NCI-H1694 (cell line): ENCODE measurements at regions not wholly inside any gene's neighbourhood (a gene's known extent, or its start where the extent isn't known, plus 50 kb on each side); places are given as distances from the start of the nearest gene placed in this dataset.
"Not testable (repeated sequence)": the region's sequence is repeated elsewhere in the genome, so short reads cannot be mapped to it uniquely, and the experiment has no call there.

ENCODE experiments used
- DNase-seq: peaks from one replicate; lab custom pipeline; 2025; lab: John Stamatoyannopoulos, UW

DNA sequence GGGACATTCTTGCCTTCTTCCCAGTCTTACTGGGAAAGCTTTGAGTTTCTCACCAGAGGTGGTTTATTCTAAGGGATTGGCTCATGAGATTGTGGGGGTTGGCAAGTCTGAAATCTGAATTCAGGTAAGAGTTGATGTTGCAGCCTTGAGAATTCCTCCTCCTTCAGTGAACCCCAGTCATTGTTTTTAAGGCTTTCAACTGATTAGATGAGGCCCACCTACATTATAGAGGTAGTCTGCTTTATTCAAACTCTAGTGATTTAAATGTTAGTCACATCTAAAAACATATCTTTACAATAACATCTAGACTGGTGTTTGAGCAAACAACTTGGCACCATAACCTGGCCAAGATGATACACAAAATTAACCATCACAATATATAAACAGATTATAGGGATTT is 156.5 kb upstream of the MED14 start:
- no peak for DNase-seq

DNA sequence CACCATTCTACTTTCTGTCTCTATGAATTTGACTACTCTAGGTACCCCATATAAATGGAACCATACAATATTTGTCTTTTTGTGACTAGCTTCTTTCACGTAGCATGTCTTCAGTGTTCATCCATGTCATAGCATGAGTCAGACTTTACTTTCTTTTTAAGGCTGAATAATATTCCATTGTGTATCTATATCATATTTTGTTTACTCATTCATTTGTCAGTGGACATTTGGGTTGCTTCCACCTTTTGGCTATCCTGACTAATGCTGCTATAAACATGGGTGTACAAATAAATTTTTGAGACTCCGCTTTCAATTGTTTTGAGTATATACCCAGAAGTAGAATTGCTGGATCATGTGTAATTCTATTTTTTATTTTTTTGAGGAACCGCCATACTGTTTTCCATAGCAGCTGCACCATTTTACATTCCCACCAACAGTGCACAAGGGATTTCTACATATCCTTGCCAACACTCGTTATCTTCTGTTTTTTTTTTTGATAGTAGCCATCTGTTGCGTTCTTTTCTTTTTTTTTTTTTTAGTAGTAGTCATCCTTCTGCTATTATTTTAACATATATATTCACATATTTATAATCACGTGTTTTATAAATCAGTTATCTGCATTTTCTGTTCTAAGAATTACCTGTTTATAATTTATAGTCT is 158.0 kb upstream of the MED14 start:
- no peak for DNase-seq

DNA sequence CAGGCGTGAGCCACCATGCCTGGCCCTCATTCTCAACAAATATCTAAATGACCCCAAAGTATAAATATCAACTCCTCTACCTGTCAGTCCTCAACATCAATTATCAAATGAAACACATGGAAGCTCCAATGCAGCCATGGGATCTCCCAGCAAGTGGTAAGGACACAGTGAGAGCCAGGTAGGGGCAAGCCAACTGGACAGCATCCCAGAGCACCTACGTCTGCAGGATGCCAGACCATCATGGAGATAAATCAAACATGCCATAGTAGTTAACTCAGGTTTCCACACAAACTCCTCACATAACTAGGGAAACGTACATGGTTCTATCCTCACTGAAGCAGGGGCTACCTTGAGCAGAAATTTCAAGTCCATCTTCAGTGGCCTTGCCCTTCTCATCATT is 159.9 kb upstream of the MED14 start:
- DNase-seq, result no peak

DNA sequence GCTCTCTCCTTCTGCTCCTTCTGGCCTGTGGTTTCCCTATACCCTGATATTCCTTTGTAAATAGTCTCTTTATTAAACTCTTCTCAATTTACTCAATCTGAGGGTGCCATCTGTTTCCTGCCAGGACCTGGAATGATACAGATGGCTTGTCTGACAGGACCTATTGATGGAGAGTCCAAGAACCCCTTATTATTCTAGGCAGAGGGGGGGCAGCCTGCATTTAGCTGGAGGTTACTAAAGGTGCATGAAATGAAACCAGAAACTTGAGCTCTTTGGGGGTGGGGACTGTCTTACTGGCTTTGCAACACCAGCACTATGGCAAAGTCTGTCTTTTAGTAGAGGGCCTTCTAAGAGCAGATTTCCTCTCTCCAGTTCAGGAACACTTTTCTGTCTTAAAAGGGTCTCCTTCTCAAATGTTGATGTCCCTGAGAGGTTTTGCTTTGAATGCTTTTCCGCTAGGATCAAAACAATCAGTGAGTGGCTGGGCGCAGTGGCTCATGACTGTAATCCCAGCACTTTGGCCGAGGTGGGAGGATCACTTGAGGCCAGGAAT is 162.5 kb upstream of the MED14 start:
- DNase-seq, result peak; percentile 79

DNA sequence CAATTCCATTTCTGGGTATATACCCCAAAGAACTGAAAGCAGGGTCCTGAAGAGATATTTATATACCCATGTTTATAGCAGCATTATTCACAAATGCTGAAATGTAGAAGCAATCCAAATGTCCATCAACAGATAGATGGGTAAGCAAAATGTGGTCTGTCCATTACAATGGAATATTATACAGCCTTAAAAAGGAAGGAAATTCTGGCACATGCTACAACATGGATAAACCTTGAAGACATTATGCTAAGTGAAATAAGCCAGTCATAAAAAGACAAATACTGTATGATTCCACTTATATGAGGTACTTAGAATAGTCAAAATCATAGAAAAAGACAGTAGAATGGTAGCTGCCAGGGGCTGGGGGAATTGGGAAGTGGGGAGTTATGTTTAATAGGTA is 169.4 kb upstream of the MED14 start:
- not testable (repeated sequence) for DNase-seq

DNA sequence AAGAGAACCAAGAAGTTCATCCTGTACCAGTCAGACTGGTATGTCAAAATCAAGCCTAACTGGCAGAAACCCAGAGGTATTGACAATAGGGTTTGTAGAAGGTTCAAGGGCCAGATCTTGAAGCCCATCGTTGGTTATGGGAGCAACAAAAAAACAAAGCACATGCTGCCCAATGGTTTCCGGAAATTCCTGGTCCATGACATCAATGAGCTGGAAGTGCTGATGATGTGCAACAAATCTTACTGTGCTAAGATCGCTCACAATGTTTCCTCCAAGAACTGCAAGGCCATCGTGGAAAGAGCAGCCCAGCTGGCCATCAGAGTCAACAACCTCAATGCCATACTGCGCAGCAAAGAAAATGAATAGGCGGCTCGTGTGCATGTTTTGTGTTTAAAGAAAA is 172.7 kb upstream of the MED14 start:
- DNase-seq, result no peak

DNA sequence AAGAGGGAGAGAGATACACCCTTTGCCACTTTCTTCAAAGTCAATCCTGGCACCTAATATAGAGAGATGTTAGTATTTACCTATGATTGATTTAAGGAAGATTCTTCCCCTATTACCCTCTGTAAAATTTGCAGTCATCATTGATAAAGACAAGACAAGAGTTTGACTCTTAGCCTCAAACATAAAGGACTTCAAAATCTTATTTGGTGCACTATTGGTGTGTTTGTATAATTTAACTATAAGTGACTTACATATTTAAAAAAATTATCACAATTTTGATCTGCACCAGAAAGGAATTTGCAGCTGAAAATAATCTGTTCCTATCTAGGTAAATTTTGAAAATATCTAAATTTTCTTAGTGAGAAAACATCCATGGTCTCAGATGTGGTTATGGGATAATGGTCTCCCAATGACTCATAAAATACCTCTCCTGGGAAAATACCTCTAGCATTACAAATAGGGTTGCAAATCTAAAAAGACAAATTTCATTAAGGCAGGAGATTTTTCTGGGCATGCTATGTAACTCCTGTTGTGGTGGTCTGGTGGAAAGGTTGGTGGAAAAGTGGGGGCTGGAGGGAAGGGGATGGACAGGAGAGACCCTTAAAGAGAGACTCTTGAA is 173.6 kb upstream of the MED14 start:
- no peak for DNase-seq

DNA sequence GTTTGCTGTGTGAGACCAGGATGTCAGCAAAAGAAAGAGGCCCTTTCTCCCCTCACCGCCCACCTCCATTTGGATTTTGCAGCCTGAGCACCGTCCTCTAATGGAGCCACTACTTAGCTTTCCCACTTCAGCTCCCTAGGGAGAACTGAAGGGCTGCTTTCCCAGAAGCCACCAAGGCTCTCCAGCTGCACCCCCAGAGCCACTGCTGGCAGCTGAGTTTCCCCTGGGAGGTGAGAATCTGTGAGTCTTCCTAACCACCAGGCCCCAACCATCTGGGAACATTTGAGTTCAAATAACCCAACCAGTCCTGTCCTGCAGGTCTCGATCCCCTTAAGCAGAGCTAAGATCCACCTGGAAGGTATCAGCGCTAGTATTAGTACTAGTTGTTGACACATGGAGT is 173.1 kb upstream of the USP9X start:
- peak; percentile 95 for DNase-seq

DNA sequence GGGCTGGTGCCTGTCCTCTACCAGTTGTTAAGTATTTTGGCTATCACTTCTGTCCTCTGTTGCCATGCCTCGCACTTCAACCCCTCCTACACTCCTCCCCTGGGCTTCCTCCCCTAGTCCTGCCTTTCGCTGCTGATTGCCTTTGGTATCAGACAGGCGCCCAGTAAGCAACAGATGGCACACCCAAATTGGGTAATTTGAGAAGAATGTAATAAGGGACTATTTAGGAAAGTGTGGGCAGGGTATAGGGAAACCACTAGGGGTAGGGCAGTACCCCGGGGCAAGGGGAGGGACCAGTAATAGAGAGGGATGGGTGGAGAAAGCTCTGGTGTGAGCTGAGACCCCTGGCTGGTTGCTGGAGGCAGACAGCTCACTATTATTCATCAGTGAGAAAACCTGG is 172.7 kb upstream of the USP9X start:
- DNase-seq, result peak; percentile 97

DNA sequence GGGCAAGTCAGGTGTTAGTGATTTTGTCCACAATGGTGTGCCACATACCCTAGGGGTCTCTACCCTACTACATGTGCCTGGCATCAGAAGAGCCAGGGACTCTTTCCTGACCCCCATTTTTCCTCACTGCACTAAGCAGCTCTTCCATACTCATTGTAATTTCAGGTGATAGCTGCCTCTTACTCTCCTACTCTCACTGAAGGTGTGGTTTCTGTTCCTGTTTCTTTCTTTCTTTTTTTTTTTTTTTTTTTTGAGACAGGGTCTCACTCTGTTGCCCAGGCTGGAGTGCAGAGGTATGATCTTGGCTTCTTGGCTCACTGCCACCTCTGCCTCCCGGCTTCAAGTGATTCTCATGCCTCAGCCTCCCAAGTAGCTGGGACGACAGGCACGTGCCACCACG is 164.9 kb upstream of the USP9X start:
- no peak for DNase-seq

DNA sequence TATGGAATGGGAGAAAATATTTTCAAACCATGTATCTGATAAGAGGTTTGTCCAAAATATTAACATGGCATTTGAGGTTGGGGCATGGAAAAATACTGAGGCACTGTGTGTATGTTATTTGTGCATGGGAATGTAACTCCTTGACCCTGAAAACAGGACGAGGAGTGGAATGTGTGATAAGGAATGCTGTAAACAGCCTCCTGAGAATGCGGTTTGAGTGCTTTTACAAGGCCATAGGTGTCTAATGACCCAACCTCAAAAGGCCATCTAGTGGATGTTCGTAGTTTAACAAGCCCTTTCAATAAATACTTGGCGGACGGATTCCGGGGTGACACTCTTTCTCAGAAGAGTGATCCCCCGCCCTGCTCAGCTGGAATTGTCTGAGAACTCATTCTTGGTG is 162.9 kb upstream of the USP9X start:
- no peak for DNase-seq

DNA sequence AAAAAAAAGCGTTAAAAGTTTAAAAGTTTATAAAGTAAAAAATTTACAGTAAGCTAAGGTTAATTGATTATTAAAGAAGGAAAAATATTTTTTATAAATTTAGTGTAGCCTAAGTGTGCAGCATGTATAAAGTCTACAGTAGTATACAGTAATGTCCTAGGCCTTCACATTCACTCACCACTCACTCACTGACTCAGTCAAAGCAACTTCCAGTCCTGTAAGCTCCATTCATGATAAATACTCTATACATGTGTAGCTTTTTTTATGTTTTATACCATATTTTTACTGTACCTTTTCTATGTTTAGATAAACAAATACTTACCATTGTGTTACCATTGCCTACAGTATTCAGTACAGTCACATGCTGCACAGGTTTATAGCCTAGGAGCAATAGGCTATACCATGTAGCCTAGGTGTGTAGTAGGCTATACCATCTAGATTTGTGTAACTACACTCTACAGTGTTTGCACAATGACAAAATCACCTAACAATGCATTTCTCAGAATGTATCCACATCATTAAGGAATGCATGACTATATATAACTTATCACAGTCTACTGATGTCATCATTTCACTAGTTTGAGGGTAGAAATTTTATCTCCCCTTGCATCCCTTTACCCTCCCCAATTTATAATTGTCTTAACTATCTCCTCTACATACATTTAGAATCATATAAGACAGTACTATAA is 158.4 kb upstream of the USP9X start:
- DNase-seq, result not testable (repeated sequence)

DNA sequence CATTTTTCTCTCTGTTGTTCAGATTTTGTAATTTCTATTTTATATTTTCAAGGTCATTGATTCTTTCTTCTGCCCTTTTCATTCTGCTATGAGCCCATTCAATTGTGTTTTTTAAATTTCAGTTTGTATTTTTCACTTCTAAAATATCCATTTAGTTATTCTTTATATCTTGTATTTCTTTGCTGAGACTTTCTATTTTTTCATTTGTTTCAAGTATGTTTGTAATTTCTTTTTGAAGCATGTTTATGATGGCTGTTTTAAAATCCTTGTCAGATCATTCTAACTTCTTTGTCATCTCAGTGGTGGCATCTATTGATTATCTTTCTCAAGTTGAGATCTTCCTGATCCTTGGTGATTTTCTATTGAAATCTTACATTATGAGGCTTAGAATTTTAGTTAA is 157.2 kb upstream of the USP9X start:
- DNase-seq, result no peak

DNA sequence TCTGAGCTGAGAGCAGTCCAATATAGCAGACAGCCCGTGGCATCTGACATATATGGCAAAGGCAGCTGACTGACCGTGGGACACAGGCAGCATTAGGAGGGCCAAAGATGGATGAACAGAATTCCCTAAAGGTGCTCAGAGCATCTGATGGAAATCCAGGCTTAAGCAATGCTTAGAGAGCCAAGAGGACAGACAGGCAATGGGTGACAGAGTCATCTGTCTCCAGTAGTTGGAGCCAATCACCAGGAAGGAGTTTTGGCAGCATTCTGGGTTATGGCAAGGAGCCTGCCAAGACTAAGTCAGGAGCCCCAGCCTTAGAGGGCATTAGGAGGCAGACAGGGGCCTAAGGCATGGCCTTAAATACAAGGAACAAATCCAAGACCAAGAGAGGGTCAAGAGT is 153.3 kb upstream of the USP9X start:
- no peak for DNase-seq

DNA sequence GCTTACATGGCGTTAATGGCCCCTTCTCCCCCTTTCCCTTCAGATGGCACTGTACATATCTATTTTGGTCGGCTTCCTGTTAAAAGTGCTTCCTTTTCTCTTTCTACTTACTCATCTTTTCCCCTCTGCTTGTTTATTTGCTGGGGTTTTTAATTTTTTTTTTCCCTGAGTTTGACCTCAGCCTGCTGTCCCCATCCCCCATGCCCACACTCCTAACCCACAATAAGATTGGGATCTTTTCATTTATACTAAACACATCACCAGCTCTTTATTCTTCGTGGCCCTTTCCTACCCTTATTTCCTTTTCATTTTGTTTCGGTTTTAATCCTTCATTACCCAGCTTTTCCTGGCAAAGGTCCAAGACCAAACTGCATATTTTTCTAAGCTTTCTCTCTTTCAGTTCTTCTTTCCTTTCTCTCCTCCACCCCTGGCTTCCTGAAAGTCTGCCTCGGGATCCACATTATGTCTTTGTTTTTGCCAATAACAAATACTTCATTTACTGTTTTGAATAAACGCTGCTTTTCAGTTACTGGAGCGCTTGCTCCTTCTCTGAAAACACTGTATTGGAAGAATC is 152.0 kb upstream of the USP9X start:
- no peak for DNase-seq

DNA sequence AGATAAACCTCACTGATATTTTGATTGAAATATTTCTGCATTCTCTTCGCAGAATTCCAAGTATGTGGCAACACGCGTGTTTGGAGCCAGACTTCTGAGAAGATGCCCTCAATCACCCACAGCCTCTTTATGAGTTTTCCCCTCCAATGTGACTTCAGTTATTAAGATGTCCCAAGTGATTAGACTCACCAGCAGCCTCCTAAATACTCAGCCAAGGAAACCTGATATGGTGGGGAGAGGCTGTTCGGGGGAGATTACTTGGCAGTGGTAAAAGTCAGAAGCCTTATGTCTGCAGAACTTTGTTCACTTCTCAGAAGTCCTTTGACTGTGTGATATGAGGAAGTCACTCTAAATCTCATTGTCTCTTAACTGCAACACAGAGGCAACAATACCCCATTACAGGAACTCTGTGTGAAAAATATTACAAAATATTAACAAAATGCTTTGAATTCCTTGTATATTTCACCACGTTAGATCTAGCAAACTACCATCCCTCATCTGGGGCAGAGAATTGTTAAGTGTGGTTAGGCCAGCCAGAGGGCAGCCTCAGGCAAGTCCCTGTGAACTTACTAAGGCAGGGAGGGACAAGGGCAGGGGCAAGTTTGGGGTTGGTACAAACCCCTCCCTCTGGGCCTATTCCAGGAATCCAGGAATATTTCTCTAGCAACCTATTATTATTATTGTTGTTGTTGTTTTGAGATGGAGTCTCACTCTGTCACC is 151.4 kb upstream of the USP9X start:
- DNase-seq, result no peak

DNA sequence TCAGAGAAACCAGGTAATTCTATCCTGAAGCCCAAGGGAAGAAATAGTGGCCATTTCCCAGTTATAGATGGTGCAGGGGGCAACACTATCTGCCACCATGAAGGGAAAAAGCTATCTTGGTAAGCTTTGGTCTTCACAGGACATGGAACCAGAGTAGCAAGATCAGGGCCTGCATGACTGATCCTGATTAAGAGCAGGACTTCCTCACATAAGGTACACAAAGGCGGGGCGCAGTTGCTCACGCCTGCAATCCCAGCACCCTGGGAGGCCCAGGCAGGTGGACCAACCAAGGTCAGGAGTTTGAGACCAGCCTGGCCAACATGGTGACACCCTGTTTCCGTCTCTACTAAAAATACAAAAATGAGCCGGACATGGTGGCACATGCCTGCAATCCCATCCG is 148.4 kb upstream of the USP9X start:
- DNase-seq, result no peak

DNA sequence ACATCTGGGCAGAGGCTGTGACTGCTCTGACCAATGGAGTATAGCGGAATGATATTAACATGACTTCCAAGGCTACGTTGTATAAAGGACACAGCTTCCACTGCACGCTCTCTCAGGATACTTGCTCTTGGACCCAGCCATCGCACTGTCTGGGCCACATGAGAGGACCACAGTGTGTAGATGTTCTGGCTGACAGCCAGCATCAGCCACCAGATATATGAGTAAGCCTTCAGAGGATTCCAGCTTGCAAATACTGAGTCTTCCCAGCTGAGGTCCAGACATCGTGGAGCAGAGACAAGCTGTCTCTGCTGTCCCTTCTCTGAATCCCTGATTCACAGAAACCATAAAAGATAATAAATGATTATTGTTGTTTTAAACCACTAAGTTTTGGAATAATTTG is 146.8 kb upstream of the USP9X start:
- DNase-seq, result no peak

DNA sequence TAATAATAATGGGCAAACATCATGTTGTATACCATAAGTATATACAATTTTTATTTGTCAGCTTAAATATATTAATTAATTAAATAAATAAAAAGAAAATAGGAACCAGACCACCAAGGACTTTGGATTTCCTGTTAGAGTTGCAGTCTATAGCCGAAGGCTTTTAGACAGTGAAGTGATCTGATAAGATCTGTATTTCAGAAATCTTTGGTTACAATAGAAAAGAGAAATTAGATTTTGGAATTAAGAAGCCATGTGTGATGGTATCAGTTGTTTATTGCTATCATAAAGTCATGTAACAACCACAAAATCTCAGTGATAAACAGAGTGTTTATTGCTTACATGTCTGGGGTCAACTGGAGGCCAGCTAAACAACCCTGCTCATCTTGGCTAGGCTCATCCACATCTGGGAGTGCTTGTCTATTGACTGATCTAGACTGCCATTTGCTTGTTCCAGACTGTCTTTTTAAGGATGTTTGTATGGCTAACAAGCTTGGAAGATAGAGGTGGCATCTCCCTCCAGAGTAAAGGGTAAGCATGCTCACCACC is 142.1 kb upstream of the USP9X start:
- no peak for DNase-seq

DNA sequence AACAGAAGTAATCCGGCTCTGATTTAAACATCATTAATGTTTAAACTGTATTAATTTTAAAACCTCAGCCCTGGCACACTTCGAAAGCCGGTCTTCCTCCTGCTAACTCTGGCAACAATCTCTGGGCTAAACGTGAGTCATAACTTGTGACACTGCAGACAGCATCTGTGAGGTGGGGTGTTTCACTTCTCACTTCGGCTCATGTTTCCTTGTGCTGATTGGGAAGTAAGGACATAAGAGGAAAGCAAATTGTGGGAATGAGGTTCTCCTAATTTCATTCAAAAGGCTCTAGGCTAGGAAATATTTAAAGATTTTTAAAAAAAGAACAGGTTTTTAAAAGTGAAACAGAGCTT is 139.9 kb upstream of the USP9X start:
- DNase-seq, result no peak

DNA sequence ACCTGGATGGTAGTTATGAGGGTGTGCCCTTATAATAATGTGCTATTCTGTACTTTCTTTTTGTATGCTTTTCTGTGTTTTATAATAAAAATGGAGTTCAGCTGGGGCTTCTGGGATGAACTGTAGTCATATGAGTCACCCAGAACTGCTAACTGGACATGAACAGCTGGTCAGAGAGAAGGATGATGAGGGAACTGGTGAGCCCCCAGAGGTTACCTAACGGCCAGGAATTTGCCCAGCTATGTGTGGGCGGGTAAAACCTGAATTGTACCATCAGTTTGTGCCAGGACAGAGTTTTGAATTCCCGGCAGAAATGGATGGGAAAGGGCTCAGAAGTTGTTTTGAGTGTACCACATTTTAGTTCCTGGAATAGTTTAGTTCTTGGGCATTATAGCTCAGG is 138.0 kb upstream of the USP9X start:
- DNase-seq, result no peak

DNA sequence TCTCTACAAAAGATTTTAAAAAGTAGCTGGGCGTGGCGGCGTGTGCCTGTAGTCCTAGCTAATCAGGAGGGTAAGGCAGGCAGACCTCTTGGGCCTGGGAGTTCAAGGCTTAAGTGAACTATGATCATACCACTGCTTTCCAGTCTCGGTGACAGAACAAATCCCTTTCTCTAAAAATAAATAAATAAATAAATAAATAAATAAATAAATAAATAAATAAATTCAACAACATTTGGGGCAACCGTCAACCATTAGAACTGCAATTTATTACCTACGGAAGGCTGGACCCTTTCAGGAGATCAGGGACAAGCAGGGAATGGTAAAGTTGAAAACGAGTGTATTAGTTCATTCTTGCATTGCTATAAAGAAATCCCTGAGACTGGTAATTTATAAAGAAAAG is 136.2 kb upstream of the USP9X start:
- DNase-seq, result no peak
